ENCODE measurements at regions not wholly inside any gene's neighbourhood (a gene's known extent, or its start where the extent isn't known, plus 50 kb on each side); places are given as distances from the start of the nearest gene placed in this dataset.

DNA sequence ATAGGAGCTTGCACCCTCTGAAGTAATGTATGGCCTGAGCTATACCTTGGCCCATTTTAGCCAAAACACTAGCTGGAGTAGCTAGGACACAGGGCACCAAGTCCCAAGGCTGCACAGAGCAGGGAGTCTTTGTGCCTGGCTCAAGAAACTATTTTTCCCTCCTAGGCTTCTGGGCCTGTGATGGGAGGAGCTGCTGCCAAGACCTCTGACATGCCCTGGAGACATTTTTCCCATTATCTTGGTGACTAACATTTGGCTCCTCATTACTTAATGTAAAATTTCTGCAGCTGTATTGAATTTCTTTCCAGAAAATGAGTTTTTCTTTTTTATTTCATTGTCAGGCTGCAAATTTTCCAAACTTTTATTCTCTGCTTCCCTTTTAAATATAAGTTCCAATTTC lies 1099.2 kb downstream of the CDH18 start:
- H4K20me1 ChIP-seq: no peaks in the 10 kb centered on the region
- TF ChIP-seq Cebpa-rat (IDR thresholded peaks at IDR 0.05): no peak
- H3K4me1 ChIP-seq: no peaks in the 10 kb centered on the region
- no peak overlapping the region for H3K9ac ChIP-seq
- H3K27me3 ChIP-seq: no peaks in the 10 kb centered on the region
- H3K27ac ChIP-seq: no peak overlapping the region
- no peaks in the 10 kb centered on the region for H3K9me3 ChIP-seq
- no peak overlapping the region for H3K4me2 ChIP-seq
- no peaks in the 10 kb centered on the region for H3K36me3 ChIP-seq
- no peak overlapping the region for H3K4me3 ChIP-seq

DNA sequence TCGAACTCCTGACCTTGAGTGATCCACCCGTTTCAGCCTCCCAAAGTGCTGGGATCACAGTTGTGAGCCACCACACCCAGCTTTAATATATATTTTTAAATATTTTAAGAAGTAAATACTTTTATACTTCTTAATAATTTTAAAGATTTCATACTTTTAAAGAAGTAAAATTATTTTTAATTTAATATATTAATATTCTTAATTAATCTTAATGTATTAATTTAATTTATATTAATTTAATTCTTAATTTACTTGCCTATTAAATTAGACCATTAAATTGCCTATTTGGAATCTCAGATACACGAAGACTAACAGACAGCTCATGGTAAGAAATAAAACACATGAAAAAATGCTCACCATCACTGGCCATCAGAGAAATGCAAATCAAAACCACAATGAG lies 1087.4 kb downstream of the CDH18 start:
- Histone ChIP-seq H3K9me3 (no peaks in the 10 kb centered on the region), H3K27me3 (no peaks in the 10 kb centered on the region), H3K9ac (no peak overlapping the region), H4K20me1 (no peaks in the 10 kb centered on the region), H3K4me3 (no peak overlapping the region), H3K27ac (no peak overlapping the region), H3K4me2 (no peak overlapping the region), H3K4me1 (no peaks in the 10 kb centered on the region), H3K36me3 (no peaks in the 10 kb centered on the region)
- TF ChIP-seq Cebpa-rat (IDR thresholded peaks at IDR 0.05): no peak

DNA sequence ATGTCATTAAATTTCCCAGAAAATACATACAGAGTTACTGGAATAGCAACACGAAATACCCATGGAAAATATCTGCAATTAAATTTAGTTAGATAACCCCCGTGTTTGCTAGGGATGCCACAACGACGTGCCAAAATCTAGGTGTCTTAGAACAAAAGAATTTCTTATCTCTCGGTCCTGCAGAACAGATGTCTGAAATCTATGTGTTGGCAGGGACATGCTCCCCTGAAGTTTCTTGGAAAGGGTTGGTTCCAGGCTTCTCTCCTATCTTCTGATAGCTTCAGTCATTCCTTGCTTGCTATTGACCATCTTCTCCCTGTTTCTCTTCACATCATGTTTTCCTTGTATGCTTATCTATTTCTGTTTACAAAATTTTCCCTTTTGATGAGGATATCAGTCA lies 1067.0 kb downstream of the CDH18 start:
- no peaks in the 10 kb centered on the region for H3K27me3 ChIP-seq
- no peaks in the 10 kb centered on the region for H3K36me3 ChIP-seq
- H3K4me3 ChIP-seq: no peak overlapping the region
- no peak for TF ChIP-seq Cebpa-rat (IDR thresholded peaks at IDR 0.05)
- no peaks in the 10 kb centered on the region for H4K20me1 ChIP-seq
- no peak overlapping the region for H3K4me2 ChIP-seq
- 0 out of 2 replicates have a peak, but pooled peaks cover 2% of the 10 kb centered on the region for H3K4me1 ChIP-seq
- no peak overlapping the region for H3K27ac ChIP-seq
- H3K9me3 ChIP-seq: no peaks in the 10 kb centered on the region
- H3K9ac ChIP-seq: no peak overlapping the region

DNA sequence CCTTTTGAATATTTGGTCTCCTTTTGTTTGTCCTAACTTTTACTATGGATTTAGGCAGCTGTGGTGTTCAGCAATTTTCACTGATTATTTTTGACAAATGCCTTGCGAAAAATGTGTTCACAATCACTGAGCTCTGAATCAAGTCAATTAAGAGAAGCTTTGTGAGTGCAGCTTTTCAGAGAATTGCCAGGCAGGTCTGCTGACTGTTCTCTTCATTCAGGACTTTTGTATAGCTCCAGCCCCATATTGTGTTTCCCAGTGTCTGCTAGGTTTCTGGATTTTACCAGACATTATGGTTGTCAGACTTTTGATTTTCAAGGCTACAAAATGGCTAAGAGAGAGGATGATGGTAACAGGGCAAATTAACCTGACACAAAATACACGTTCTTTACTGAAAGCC lies 1055.9 kb downstream of the CDH18 start:
- no peaks in the 10 kb centered on the region for H3K36me3 ChIP-seq
- no peaks in the 10 kb centered on the region for H4K20me1 ChIP-seq
- H3K4me2 ChIP-seq: no peak overlapping the region
- no peak overlapping the region for H3K4me3 ChIP-seq
- no peaks in the 10 kb centered on the region for H3K27me3 ChIP-seq
- H3K9ac ChIP-seq: no peak overlapping the region
- TF ChIP-seq Cebpa-rat (IDR thresholded peaks at IDR 0.05): no peak
- H3K9me3 ChIP-seq: no peaks in the 10 kb centered on the region
- no peak overlapping the region for H3K27ac ChIP-seq
- H3K4me1 ChIP-seq: no peaks in the 10 kb centered on the region

DNA sequence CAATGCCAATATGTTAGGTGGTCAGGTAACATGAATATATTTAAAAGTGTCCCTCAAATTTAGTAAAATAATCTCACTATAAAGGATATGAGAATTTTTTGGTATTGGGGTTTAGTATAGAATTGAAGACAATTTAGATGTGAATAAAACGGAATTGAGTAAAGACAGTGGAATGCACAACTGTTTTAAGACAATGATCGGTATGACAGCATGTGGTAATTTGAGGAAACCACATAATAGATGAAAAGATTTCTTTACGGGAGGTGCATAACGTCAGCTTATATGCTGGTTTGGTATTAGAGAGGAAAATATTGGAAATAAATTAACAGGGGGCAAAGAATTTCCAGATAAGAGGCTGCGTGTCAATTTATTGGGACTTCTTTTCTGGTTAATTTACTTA lies 1043.2 kb downstream of the CDH18 start:
- Histone ChIP-seq H3K4me2 (no peak overlapping the region), H3K27ac (no peak overlapping the region), H3K4me3 (no peak overlapping the region), H3K4me1 (no peaks in the 10 kb centered on the region), H3K36me3 (no peaks in the 10 kb centered on the region), H3K9me3 (no peaks in the 10 kb centered on the region), H3K9ac (no peak overlapping the region), H3K27me3 (no peaks in the 10 kb centered on the region), H4K20me1 (no peaks in the 10 kb centered on the region)
- no peak for TF ChIP-seq Cebpa-rat (IDR thresholded peaks at IDR 0.05)

DNA sequence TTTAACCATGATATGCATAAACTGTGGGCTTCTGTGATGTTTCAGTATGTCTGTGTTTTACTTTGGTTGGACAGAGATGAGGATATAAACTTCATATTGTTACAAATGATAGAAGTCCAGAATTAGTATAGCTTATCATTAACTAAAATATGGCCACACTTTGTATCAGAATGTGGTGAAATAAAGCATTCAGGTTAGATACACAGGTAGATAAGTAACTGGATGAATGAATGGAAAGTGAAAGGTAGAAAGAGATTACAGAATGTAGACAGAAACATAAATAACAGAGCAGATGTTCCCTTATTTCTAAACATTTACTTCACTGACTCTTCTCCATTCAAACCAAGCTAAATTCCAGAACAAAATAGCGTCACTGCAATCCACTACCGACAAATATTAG lies 1033.8 kb downstream of the CDH18 start:
- no peaks in the 10 kb centered on the region for H3K27me3 ChIP-seq
- TF ChIP-seq Cebpa-rat (IDR thresholded peaks at IDR 0.05): no peak
- no peak overlapping the region for H3K27ac ChIP-seq
- H3K36me3 ChIP-seq: no peaks in the 10 kb centered on the region
- H3K9ac ChIP-seq: no peak overlapping the region
- H3K4me3 ChIP-seq: no peak overlapping the region
- H4K20me1 ChIP-seq: no peaks in the 10 kb centered on the region
- no peaks in the 10 kb centered on the region for H3K4me1 ChIP-seq
- no peaks in the 10 kb centered on the region for H3K9me3 ChIP-seq
- H3K4me2 ChIP-seq: no peak overlapping the region

DNA sequence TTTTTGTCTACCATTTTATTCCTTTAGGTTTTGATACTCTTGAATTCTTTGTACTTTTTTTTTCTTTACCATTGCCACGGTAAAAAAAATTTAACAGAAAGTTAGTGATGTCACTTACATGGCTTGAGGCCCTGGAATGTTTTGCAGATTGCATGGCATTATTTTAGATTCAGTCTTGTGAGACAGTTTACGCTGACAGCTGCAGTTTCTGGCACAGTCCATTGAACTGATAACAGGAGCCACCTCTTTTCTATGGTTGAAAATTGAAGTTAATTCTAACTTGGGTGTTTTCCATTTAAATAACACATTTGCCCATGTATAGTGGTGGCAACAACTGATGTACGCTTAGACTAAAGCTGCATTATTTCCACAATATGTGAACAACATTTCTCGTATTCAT lies 1028.5 kb downstream of the CDH18 start:
- TF ChIP-seq Cebpa-rat (IDR thresholded peaks at IDR 0.05): no peak
- Histone ChIP-seq H4K20me1 (no peaks in the 10 kb centered on the region), H3K4me2 (no peak overlapping the region), H3K9ac (no peak overlapping the region), H3K4me1 (no peaks in the 10 kb centered on the region), H3K9me3 (no peaks in the 10 kb centered on the region), H3K4me3 (no peak overlapping the region), H3K27me3 (no peaks in the 10 kb centered on the region), H3K27ac (no peak overlapping the region), H3K36me3 (no peaks in the 10 kb centered on the region)

DNA sequence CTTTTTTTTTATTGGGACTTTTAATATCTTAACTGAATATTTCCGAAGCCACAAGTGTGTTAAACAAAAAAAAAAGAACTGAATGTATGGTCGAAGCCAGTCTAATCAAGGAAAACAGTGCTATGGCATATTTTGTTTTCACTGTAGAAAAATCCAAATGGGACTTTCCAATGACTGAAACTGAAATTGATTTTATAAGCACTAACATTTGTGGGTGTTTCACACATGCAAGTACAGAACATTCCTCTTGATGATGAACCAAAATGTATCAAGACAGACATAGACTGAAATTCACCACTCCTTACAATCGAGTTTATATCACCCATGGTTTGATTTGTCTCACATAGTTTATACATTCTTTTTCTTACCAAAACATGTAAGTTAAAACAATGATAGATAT lies 1026.8 kb downstream of the CDH18 start:
- no peak overlapping the region for H3K27ac ChIP-seq
- H3K9me3 ChIP-seq: no peaks in the 10 kb centered on the region
- H3K4me2 ChIP-seq: no peak overlapping the region
- no peaks in the 10 kb centered on the region for H3K36me3 ChIP-seq
- no peak for TF ChIP-seq Cebpa-rat (IDR thresholded peaks at IDR 0.05)
- H4K20me1 ChIP-seq: no peaks in the 10 kb centered on the region
- no peaks in the 10 kb centered on the region for H3K4me1 ChIP-seq
- no peak overlapping the region for H3K9ac ChIP-seq
- H3K27me3 ChIP-seq: no peaks in the 10 kb centered on the region
- H3K4me3 ChIP-seq: no peak overlapping the region

DNA sequence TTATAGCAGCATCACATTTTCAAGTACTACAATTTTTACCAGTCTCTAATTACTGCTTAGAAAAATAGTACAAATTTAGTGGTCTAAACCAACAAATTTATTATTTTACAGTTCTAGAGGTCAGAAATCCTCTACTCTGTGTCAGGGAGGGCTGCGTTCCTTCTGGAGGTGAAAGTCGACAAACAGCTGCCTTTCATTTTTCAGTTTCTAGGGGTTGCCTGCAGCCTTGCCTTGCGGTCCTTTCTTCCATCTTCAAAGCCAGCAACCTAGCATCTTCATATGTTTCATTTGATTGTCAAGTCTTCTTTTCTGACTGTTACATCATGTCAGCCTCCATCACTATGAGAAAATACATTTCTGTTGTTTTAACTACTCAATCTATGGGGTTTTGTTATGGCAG lies 1022.1 kb downstream of the CDH18 start:
- Histone ChIP-seq H3K27ac (no peak overlapping the region), H4K20me1 (no peaks in the 10 kb centered on the region), H3K36me3 (no peaks in the 10 kb centered on the region), H3K4me1 (no peaks in the 10 kb centered on the region; the same call in 1 of the 2 replicates), H3K4me2 (no peak overlapping the region), H3K4me3 (no peak overlapping the region), H3K9me3 (no peaks in the 10 kb centered on the region), H3K9ac (no peak overlapping the region), H3K27me3 (no peaks in the 10 kb centered on the region)
- no peak for TF ChIP-seq Cebpa-rat (IDR thresholded peaks at IDR 0.05)

DNA sequence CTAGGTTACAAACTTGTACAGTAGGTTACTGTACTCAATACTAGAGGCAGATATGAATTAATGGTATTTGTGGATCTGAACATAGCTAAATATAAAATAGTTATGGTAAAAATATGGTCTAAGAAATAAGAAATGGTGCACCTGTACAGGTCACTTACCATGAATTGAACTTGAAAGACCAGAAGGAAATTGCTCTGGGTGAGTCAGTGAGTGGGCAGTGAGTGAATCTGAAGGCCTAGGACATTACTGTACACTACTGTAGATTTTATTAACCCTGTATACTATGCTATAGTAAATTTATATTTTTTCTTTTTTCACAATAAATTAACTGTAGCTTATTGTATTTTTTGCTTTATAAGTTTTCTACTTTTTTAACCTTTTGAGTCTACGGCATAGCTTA lies 1020.4 kb downstream of the CDH18 start:
- Histone ChIP-seq H3K9me3 (no peaks in the 10 kb centered on the region), H3K27ac (no peak overlapping the region), H3K4me1 (no peaks in the 10 kb centered on the region; the same call in 1 of the 2 replicates), H3K9ac (no peak overlapping the region), H3K36me3 (no peaks in the 10 kb centered on the region), H3K27me3 (no peaks in the 10 kb centered on the region), H3K4me2 (no peak overlapping the region), H4K20me1 (no peaks in the 10 kb centered on the region), H3K4me3 (no peak overlapping the region)
- no peak for TF ChIP-seq Cebpa-rat (IDR thresholded peaks at IDR 0.05)

DNA sequence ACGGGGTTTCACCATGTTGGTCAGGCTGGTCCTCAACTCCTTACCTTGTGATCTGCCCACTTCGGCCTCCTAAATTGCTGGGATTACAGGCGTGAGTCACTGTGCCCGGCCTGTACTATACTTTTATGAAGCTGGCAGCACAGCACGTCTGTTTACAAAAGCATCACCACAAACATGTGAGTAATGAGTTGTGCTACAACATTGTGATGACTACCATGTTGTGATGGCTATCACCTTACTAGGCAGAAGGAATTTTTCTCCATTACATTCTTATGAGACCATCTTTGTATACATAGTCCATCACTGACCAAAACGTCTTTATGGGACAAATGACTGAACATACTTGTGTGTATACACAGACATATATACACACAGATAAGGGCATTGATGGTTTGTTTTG lies 1019.0 kb downstream of the CDH18 start:
- Histone ChIP-seq H3K27ac (no peak overlapping the region), H4K20me1 (no peaks in the 10 kb centered on the region), H3K4me1 (no peaks in the 10 kb centered on the region; the same call in 1 of the 2 replicates), H3K9ac (no peak overlapping the region), H3K36me3 (no peaks in the 10 kb centered on the region), H3K27me3 (no peaks in the 10 kb centered on the region), H3K4me3 (no peak overlapping the region), H3K9me3 (no peaks in the 10 kb centered on the region), H3K4me2 (no peak overlapping the region)
- TF ChIP-seq Cebpa-rat (IDR thresholded peaks at IDR 0.05): no peak

Data from BLaER1 (cell line).